IMR-90 (cell line): ENCODE measurements at regions not wholly inside any gene's neighbourhood (a gene's known extent, or its start where the extent isn't known, plus 50 kb on each side); places are given as distances from the start of the nearest gene placed in this dataset.

Source experiments
- ATAC-seq: fragments of 200-7000 bp; cut with Tn5 transposase; 2 replicates; pipeline ENCODE4 v1.9.1; 2020; ENCODE audit warnings: low read depth, mild to moderate bottlenecking, moderate library complexity
- BruUV-seq: library from RNA; stranded (reverse); fragments of 400-500 nt; replicated peaks from 2 replicates; lab custom pipeline; 2021; lab: Mats Ljungman, UMichigan
- CTCF ChIA-PET: fragments of 300-600 bp; formaldehyde crosslinking; extraction: SDS; loops from one replicate; lab custom pipeline; 2021; ENCODE audit warnings: antibody characterized with exemption; lab: Yijun Ruan, JAX
- POLR2A ChIA-PET: fragments of 300-600 bp; sonication (Branson Sonifier 250); formaldehyde crosslinking; loops from one replicate; lab custom pipeline; 2022; ENCODE audit warnings: antibody characterized with exemption; ENCODE audit not compliant: unreplicated experiment; lab: Charles Lee
- DNase-seq: peaks from one replicate; pipeline ENCODE4 v3.0.0; 2013
- H2AFZ ChIP-seq: replicated peaks from 2 replicates; pipeline ENCODE3; 2013; ENCODE audit warnings: low read length, mild to moderate bottlenecking; ENCODE audit not compliant: poor library complexity
- H2AK5ac ChIP-seq: 2 replicates; pipeline ENCODE4 v1.6.1; 2013; ENCODE audit warnings: low read depth, low read length, inconsistent platforms
- H2AK9ac ChIP-seq: replicated peaks from 2 replicates; pipeline ENCODE3; 2013; ENCODE audit warnings: mild to moderate bottlenecking, low read depth, low read length, moderate library complexity; ENCODE audit not compliant: poor library complexity
- H2BK120ac ChIP-seq: 2 replicates; pipeline ENCODE4 v1.6.1; 2013; ENCODE audit warnings: low read depth, low read length, inconsistent platforms
- H2BK15ac ChIP-seq: 3 replicates; pipeline ENCODE4 v1.6.1; 2013; ENCODE audit warnings: low read depth, low read length, inconsistent platforms
- H2BK20ac ChIP-seq: 2 replicates; pipeline ENCODE4 v1.6.1; 2013; ENCODE audit warnings: low read depth, mild to moderate bottlenecking, inconsistent platforms, low read length, moderate library complexity
- H2BK5ac ChIP-seq: 2 replicates; pipeline ENCODE4 v1.6.1; 2013; ENCODE audit warnings: mild to moderate bottlenecking, low read depth, low read length, inconsistent platforms; ENCODE audit not compliant: poor library complexity, severe bottlenecking
- H3K14ac ChIP-seq: replicated peaks from 2 replicates; pipeline ENCODE4 v1.6.1; 2013; ENCODE audit warnings: low read depth, low read length, inconsistent platforms
- H3K18ac ChIP-seq: 2 replicates; pipeline ENCODE4 v1.6.1; 2013; ENCODE audit warnings: low read depth, low read length, control low read depth
- H3K23ac ChIP-seq: 2 replicates; pipeline ENCODE4 v1.6.1; 2013; ENCODE audit warnings: low read depth, low read length, inconsistent platforms
- H3K27ac ChIP-seq: 2 replicates; pipeline ENCODE4 v1.5.1; 2013; ENCODE audit warnings: mild to moderate bottlenecking, control low read depth, low read length; ENCODE audit not compliant: insufficient read depth
- H3K27me3 ChIP-seq: 2 replicates; pipeline ENCODE4 v1.6.1; 2013; ENCODE audit warnings: low read length; ENCODE audit not compliant: control insufficient read depth, insufficient read depth
- H3K36me3 ChIP-seq: 2 replicates; pipeline ENCODE4 v1.6.1; 2013; ENCODE audit warnings: low read length, mixed read lengths; ENCODE audit not compliant: control insufficient read depth, insufficient read depth
- H3K4ac ChIP-seq: 2 replicates; pipeline ENCODE4 v1.6.1; 2013; ENCODE audit warnings: low read depth, low read length, inconsistent platforms
- H3K4me1 ChIP-seq: 2 replicates; pipeline ENCODE4 v1.6.1; 2013; ENCODE audit warnings: low read length, mixed read lengths; ENCODE audit not compliant: control insufficient read depth, insufficient read depth
- H3K4me2 ChIP-seq: 2 replicates; pipeline ENCODE4 v1.6.1; 2013; ENCODE audit warnings: low read depth, mild to moderate bottlenecking, control low read depth, low read length, moderate library complexity
- H3K4me3 ChIP-seq: 2 replicates; pipeline ENCODE4 v1.5.1; 2013; ENCODE audit warnings: low read depth, mild to moderate bottlenecking, control low read depth, low read length, moderate library complexity; ENCODE audit not compliant: insufficient read depth
- H3K56ac ChIP-seq: 2 replicates; pipeline ENCODE4 v1.6.1; 2013; ENCODE audit warnings: low read length, inconsistent platforms; ENCODE audit not compliant: insufficient read depth; ENCODE audit errors: extremely low read depth
- H3K79me1 ChIP-seq, 2 experiments: 2 replicates each; pipeline ENCODE4 v1.6.1; 2013; ENCODE audit warnings: low read length in 2 of 2, inconsistent platforms in 1 of 2, low read depth in 1 of 2
- H3K9ac ChIP-seq: 2 replicates; pipeline ENCODE4 v1.6.1; 2013; ENCODE audit warnings: low read depth, low read length, control low read depth
- H3K9me1 ChIP-seq: 2 replicates; pipeline ENCODE4 v1.6.1; 2013; ENCODE audit warnings: low read length, inconsistent platforms; ENCODE audit not compliant: insufficient read depth
- H3K9me3 ChIP-seq: 2 replicates; pipeline ENCODE4 v1.6.1; 2013; ENCODE audit warnings: low read length; ENCODE audit not compliant: control insufficient read depth, insufficient read depth
- H4K20me1 ChIP-seq: 2 replicates; pipeline ENCODE4 v1.6.1; 2013; ENCODE audit warnings: low read length, inconsistent platforms; ENCODE audit not compliant: insufficient read depth
- H4K5ac ChIP-seq: 2 replicates; pipeline ENCODE4 v1.6.1; 2013; ENCODE audit warnings: mild to moderate bottlenecking, low read depth, low read length, control low read depth
- H4K8ac ChIP-seq, 2 experiments: 2 replicates each; pipeline ENCODE4 v1.6.1; 2013; ENCODE audit warnings: low read depth in 2 of 2, low read length in 2 of 2, control low read depth in 1 of 2, inconsistent platforms in 1 of 2
- H4K91ac ChIP-seq: 2 replicates; pipeline ENCODE4 v1.6.1; 2013; ENCODE audit warnings: low read depth, low read length, inconsistent platforms; ENCODE audit not compliant: insufficient read depth
- BHLHE40 ChIP-seq: fragments of 150-350 bp; IDR thresholded peaks from 2 replicates; pipeline ENCODE4 v1.6.1; 2016; ENCODE audit warnings: mild to moderate bottlenecking, low read depth, low read length
- CEBPB ChIP-seq: IDR thresholded peaks from 2 replicates; pipeline ENCODE4 v1.6.1; 2012; ENCODE audit warnings: low read depth, low read length, improper control_type of control experiment
- CHD1 ChIP-seq: IDR thresholded peaks from 2 replicates; pipeline ENCODE4 v1.6.1; 2012; ENCODE audit warnings: low read depth, low read length, improper control_type of control experiment
- CTCF ChIP-seq: conservative IDR thresholded peaks from 2 replicates; pipeline ENCODE4 v1.5.1; 2012; ENCODE audit warnings: mild to moderate bottlenecking, low read depth, low read length, improper control_type of control experiment
- FOS ChIP-seq: fragments of 150-350 bp; IDR thresholded peaks from 2 replicates; pipeline ENCODE4 v1.6.1; 2016; ENCODE audit warnings: low read depth, low read length
- MAFK ChIP-seq: IDR thresholded peaks from 2 replicates; pipeline ENCODE4 v1.6.1; 2012; ENCODE audit warnings: low read depth, low read length, improper control_type of control experiment
- MAZ ChIP-seq: IDR thresholded peaks from 2 replicates; pipeline ENCODE4 v1.6.1; 2012; ENCODE audit warnings: low read depth, mild to moderate bottlenecking, low read length, improper control_type of control experiment, moderate library complexity, borderline replicate concordance
- MXI1 ChIP-seq: IDR thresholded peaks from 2 replicates; pipeline ENCODE4 v1.6.1; 2012; ENCODE audit warnings: low read depth, mild to moderate bottlenecking, low read length, moderate library complexity, borderline replicate concordance
- NFE2L2 ChIP-seq: fragments of 150-350 bp; IDR thresholded peaks from 2 replicates; pipeline ENCODE4 v1.6.1; 2016; ENCODE audit warnings: low read depth, mild to moderate bottlenecking, low read length
- POLR2A ChIP-seq: IDR thresholded peaks from 2 replicates; pipeline ENCODE4 v1.6.1; 2012; ENCODE audit warnings: mild to moderate bottlenecking, low read depth, low read length
- RAD21 ChIP-seq: IDR thresholded peaks from 2 replicates; pipeline ENCODE4 v1.6.1; 2012; ENCODE audit warnings: low read length, improper control_type of control experiment
- RCOR1 ChIP-seq: IDR thresholded peaks from 2 replicates; pipeline ENCODE4 v1.6.1; 2012; ENCODE audit warnings: mild to moderate bottlenecking, low read length, improper control_type of control experiment; ENCODE audit not compliant: insufficient replicate concordance
- RFX5 ChIP-seq: IDR thresholded peaks from 2 replicates; pipeline ENCODE4 v1.8.0; 2012; ENCODE audit warnings: low read depth, mild to moderate bottlenecking, low read length, moderate library complexity
- SMC3 ChIP-seq: fragments of 150-350 bp; IDR thresholded peaks from 2 replicates; pipeline ENCODE4 v1.6.1; 2016; ENCODE audit warnings: low read depth, mild to moderate bottlenecking, antibody characterized with exemption, low read length, moderate library complexity
- WGBS, 2 experiments: methylation state at CpG; one replicate each; pipeline versions ENCODE4 v1.1.5 to v1.1.7; 2013; ENCODE audit warnings: missing lambda C conversion rate in 2 of 2; ENCODE audit not compliant: insufficient read length in 1 of 2; ENCODE audit errors: extremely low coverage in 2 of 2; 5-methylcytosine and 5-hydroxymethylcytosine counted together
- dilution Hi-C: fragments of 300-500 bp; cut with HindIII; formaldehyde crosslinking; loops from one replicate; pipeline ENCODE4 v1.14.3; 2018; ENCODE audit warnings: low sequenced_read_pairs; ENCODE audit not compliant: unreplicated experiment
- in situ Hi-C: fragments of 300-500 bp; cut with MboI; formaldehyde crosslinking; loops from 3 replicates; pipeline ENCODE4 v1.14.3; 2019; ENCODE audit warnings: low sequenced_read_pairs, inconsistent platforms, mixed read lengths
- intact Hi-C: fragments of 100-400 bp; cut with micrococcal nuclease; formaldehyde crosslinking; loops from 2 replicates; pipeline ENCODE4 v1.10.0; 2022
- TF ChIP-seq, protein P1 (sequence below): fragments of 150-350 bp; IDR thresholded peaks from 2 replicates; pipeline ENCODE4 v1.6.1; 2017; ENCODE audit warnings: mild to moderate bottlenecking, antibody characterized with exemption, low read length, low read depth
- TF ChIP-seq, protein P2 (sequence below): fragments of 150-350 bp; IDR thresholded peaks from 2 replicates; pipeline ENCODE4 v1.6.1; 2016; ENCODE audit warnings: low read depth, mild to moderate bottlenecking, low read length, moderate library complexity, borderline replicate concordance

DNA sequence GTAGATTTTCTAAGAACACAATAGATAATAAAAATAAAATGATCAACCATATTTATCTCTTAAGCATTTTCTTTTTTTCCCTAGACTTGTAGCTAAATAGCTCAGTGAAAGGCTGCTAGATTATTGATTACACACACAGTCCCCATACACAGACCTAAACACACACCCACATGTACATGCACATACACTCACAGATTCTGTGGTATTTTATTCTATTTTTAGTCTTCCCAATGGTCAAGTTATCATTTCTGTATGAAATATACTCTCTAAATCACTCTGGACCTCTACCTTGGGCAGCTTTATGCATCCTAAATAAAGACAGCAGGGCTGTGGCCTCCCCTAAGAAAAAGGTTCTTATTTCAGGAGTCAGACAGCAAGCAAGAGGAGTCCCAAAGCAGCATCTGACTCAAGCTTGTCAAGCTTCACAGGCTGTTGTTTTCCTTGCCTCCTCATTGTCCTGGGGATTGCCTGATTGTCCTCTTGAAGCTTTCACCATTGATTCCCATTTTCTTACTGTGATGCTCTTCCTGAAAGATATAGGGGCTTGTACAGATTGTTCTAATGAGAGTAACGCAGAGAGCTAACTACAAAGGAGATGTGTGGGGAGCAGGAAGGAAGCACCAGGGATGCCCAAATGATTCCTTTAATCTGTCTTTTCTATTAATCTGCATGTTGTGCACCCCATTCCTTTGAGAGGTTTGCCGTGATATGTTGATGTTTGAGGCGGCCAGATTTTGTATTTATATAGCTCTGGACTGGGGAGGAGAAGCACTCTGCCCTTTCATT, 986.5 kb downstream of the PCDH17 start:
- TF ChIP-seq, protein P1, sequence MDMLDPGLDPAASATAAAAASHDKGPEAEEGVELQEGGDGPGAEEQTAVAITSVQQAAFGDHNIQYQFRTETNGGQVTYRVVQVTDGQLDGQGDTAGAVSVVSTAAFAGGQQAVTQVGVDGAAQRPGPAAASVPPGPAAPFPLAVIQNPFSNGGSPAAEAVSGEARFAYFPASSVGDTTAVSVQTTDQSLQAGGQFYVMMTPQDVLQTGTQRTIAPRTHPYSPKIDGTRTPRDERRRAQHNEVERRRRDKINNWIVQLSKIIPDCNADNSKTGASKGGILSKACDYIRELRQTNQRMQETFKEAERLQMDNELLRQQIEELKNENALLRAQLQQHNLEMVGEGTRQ: no peak
- TF ChIP-seq CEBPB (no peak), POLR2A (no peak), CHD1 (no peak), MXI1 (no peak), RCOR1 (no peak), BHLHE40 (no peak), FOS (no peak), CTCF (no peak), MAFK (no peak), SMC3 (no peak), RFX5 (no peak), NFE2L2 (no peak), MAZ (no peak), RAD21 (no peak)
- TF ChIP-seq, protein P2, sequence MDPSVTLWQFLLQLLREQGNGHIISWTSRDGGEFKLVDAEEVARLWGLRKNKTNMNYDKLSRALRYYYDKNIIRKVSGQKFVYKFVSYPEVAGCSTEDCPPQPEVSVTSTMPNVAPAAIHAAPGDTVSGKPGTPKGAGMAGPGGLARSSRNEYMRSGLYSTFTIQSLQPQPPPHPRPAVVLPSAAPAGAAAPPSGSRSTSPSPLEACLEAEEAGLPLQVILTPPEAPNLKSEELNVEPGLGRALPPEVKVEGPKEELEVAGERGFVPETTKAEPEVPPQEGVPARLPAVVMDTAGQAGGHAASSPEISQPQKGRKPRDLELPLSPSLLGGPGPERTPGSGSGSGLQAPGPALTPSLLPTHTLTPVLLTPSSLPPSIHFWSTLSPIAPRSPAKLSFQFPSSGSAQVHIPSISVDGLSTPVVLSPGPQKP: no peak
- H3K23ac ChIP-seq: no peak overlapping the region
- no peak overlapping the region for H3K9ac ChIP-seq
- CTCF ChIA-PET: no interaction called here
- H3K4me2 ChIP-seq: no peak overlapping the region
- H2AFZ ChIP-seq: no peak overlapping the region
- H3K18ac ChIP-seq: no peak overlapping the region
- no peaks in the 10 kb centered on the region for H3K9me1 ChIP-seq
- no peak overlapping the region for H3K56ac ChIP-seq
- whole genome bisulfite sequencing, 2 experiments: no CpG with 5 or more reads among the region's 3 CpGs
- intact Hi-C loops: no loop called here
- H3K4me3 ChIP-seq: no peak overlapping the region
- ATAC-seq (no peak), DNase-seq (no peak)
- no peaks in the 10 kb centered on the region for H3K9me3 ChIP-seq
- in situ Hi-C loops: no loop called here
- H3K27ac ChIP-seq: no peak overlapping the region
- H3K79me1 ChIP-seq: no peaks in the 10 kb centered on the region
- H3K4ac ChIP-seq: no peak overlapping the region
- H4K20me1 ChIP-seq: no peaks in the 10 kb centered on the region
- H2AK5ac ChIP-seq: no peak overlapping the region
- POLR2A ChIA-PET: no interaction called here
- no TSS peak for BruUV-seq
- H2BK20ac ChIP-seq: no peak overlapping the region
- no peak overlapping the region for H4K91ac ChIP-seq
- H3K36me3 ChIP-seq: no peaks in the 10 kb centered on the region
- no peaks in the 10 kb centered on the region for H3K4me1 ChIP-seq
- H2BK120ac ChIP-seq: no peak overlapping the region
- no peak overlapping the region for H2BK5ac ChIP-seq
- dilution Hi-C loops: no loop called here
- no peak overlapping the region for H4K8ac ChIP-seq
- no peak overlapping the region for H4K5ac ChIP-seq
- no peak overlapping the region for H2BK15ac ChIP-seq
- no peak overlapping the region for H2AK9ac ChIP-seq
- no peak overlapping the region for H3K14ac ChIP-seq
- no peaks in the 10 kb centered on the region for H3K27me3 ChIP-seq
